ENCODE measurements at regions not wholly inside any gene's neighbourhood (a gene's known extent, or its start where the extent isn't known, plus 50 kb on each side); places are given as distances from the start of the nearest gene placed in this dataset.

DNA sequence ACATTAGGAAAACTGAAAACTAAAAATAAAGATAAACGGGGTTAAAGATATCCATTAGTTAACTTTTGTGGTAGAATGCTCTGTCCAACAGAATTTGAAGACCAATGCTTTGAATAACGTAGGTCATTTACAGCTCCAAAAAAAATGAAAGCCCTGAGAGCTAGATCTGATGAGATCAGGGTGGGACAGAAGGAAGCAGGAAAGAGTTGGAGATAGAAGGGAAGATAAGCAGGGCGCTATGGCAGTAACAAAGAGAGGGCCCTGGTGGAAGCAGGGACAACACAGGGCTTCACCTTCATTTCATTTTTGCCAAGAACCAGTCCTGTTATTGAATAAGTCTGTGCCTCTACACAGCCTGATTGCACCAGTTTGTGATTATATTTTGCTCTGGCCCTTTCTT is 51.0 kb upstream of the RGS8 start:
- DNase-seq = no peak

DNA sequence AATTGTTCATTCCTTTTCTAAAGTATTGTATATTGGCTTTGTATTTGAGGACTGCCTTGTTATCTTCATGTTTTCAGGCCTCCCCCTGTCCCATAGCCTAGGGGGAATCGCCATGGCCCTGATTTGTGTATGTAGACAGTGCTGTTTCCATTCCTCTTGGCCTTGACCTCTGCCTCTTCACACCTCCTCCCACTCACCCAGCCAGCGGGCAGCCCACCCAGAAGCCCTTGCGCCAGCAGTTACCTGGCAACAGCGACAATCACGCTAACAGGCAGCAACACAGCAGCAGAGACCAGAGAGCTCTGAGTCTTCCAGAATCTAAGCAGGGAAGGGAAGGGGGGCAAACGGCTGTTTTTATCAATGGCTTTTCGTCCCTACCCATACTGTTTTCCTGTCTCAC is 50.0 kb upstream of the NPL start:
- peak; percentile 78 for DNase-seq

Data from NCI-H1092 (cell line).